Glutamatergic neuron (in vitro differentiated cells): ENCODE measurements at regions not wholly inside any gene's neighbourhood (a gene's known extent, or its start where the extent isn't known, plus 50 kb on each side); places are given as distances from the start of the nearest gene placed in this dataset.
A peak's percentile ranks its signal among the peaks of the same experiment; 100 is the strongest.

ENCODE experiments used
- DNase-seq: peaks from one replicate; pipeline ENCODE4 v3.0.0; 2022
- H3K27ac Mint-ChIP-seq: one replicate; pipeline ENCODE4 v1.8.0; 2020; ENCODE audit warnings: mild to moderate bottlenecking, mixed read lengths, inconsistent platforms; ENCODE audit not compliant: unreplicated experiment
- H3K27me3 Mint-ChIP-seq: one replicate; pipeline ENCODE4 v1.8.0; 2020; ENCODE audit warnings: mild to moderate bottlenecking, moderate library complexity, mixed read lengths, inconsistent platforms; ENCODE audit not compliant: unreplicated experiment
- H3K36me3 Mint-ChIP-seq: one replicate; pipeline ENCODE4 v1.8.0; 2020; ENCODE audit warnings: mild to moderate bottlenecking, mixed read lengths, inconsistent platforms; ENCODE audit not compliant: unreplicated experiment
- H3K4me1 Mint-ChIP-seq: one replicate; pipeline ENCODE4 v1.8.0; 2020; ENCODE audit warnings: mild to moderate bottlenecking, low read depth, mixed read lengths, inconsistent platforms; ENCODE audit not compliant: unreplicated experiment
- H3K4me3 Mint-ChIP-seq: one replicate; pipeline ENCODE4 v1.8.0; 2020; ENCODE audit warnings: mild to moderate bottlenecking, mixed read lengths, inconsistent platforms; ENCODE audit not compliant: unreplicated experiment
- H3K9me3 Mint-ChIP-seq: one replicate; pipeline ENCODE4 v1.8.0; 2020; ENCODE audit warnings: mild to moderate bottlenecking, moderate library complexity, mixed read lengths, inconsistent platforms; ENCODE audit not compliant: unreplicated experiment
- CTCF ChIP-seq: fragments of 200-600 bp; sonication (generic); IDR thresholded peaks from one replicate; pipeline ENCODE4 v1.5.0; 2021; ENCODE audit not compliant: partially characterized antibody, unreplicated experiment

- H3K9me3 Mint-ChIP-seq, result peaks cover 3% of the 10 kb centered on the region
- peaks cover 3% of the 10 kb centered on the region for H3K27me3 Mint-ChIP-seq
- TF ChIP-seq CTCF, result no peak
- peaks cover 15% of the 10 kb centered on the region for H3K36me3 Mint-ChIP-seq
- peak; percentile 4 for DNase-seq
- H3K27ac Mint-ChIP-seq, result no peak overlapping the region
- H3K4me1 Mint-ChIP-seq, result peaks cover 3% of the 10 kb centered on the region
- no peak overlapping the region for H3K4me3 Mint-ChIP-seq
These were observed 236.8 kb downstream of the DLL1 start for GRCh38 chr6:170053966-170054661.

- peaks cover 3% of the 10 kb centered on the region for H3K9me3 Mint-ChIP-seq
- peaks cover 3% of the 10 kb centered on the region for H3K4me1 Mint-ChIP-seq
- peak overlapping the region; percentile 3 for H3K27ac Mint-ChIP-seq
- H3K4me3 Mint-ChIP-seq, result no peak overlapping the region
- TF ChIP-seq CTCF, result no peak
- peak; percentile 14 for DNase-seq
- H3K36me3 Mint-ChIP-seq, result peaks cover 15% of the 10 kb centered on the region
- peaks cover 3% of the 10 kb centered on the region for H3K27me3 Mint-ChIP-seq
These were observed 237.7 kb downstream of the DLL1 start for GRCh38 chr6:170052991-170053821.

- peaks cover 15% of the 10 kb centered on the region for H3K36me3 Mint-ChIP-seq
- TF ChIP-seq CTCF, result no peak
- no peak overlapping the region for H3K27ac Mint-ChIP-seq
These were observed 239.4 kb downstream of the DLL1 start for GRCh38 chr6:170051229-170052172.

GRCh38 chr6:170050591-170051041 lies 240.3 kb downstream of the DLL1 start:
- no peak overlapping the region for H3K27ac Mint-ChIP-seq

More at GRCh38 chr6:170051229-170052172, 239.4 kb downstream of the DLL1 start:
- H3K4me3 Mint-ChIP-seq, result no peak overlapping the region
- peak; percentile 11 for DNase-seq
- peaks cover 3% of the 10 kb centered on the region for H3K9me3 Mint-ChIP-seq
- peaks cover 3% of the 10 kb centered on the region for H3K27me3 Mint-ChIP-seq
- H3K4me1 Mint-ChIP-seq, result peaks cover 3% of the 10 kb centered on the region

More at GRCh38 chr6:170050591-170051041, 240.3 kb downstream of the DLL1 start:
- no peak for TF ChIP-seq CTCF
- Mint-ChIP-seq H3K4me3 (no peak overlapping the region), H3K36me3 (peaks cover 15% of the 10 kb centered on the region), H3K4me1 (no peaks in the 10 kb centered on the region), H3K9me3 (peaks cover 3% of the 10 kb centered on the region), H3K27me3 (peaks cover 4% of the 10 kb centered on the region)
- peak; percentile 6 for DNase-seq
